GM18870 (cell line): ENCODE measurements at regions not wholly inside any gene's neighbourhood (a gene's known extent, or its start where the extent isn't known, plus 50 kb on each side); places are given as distances from the start of the nearest gene placed in this dataset.

Experiments used
- ATAC-seq: cut with Tn5 transposase; IDR thresholded peaks from one replicate; pipeline ENCODE4 v1.9.1; 2021; ENCODE audit warnings: moderate library complexity; ENCODE audit not compliant: unreplicated experiment

DNA sequence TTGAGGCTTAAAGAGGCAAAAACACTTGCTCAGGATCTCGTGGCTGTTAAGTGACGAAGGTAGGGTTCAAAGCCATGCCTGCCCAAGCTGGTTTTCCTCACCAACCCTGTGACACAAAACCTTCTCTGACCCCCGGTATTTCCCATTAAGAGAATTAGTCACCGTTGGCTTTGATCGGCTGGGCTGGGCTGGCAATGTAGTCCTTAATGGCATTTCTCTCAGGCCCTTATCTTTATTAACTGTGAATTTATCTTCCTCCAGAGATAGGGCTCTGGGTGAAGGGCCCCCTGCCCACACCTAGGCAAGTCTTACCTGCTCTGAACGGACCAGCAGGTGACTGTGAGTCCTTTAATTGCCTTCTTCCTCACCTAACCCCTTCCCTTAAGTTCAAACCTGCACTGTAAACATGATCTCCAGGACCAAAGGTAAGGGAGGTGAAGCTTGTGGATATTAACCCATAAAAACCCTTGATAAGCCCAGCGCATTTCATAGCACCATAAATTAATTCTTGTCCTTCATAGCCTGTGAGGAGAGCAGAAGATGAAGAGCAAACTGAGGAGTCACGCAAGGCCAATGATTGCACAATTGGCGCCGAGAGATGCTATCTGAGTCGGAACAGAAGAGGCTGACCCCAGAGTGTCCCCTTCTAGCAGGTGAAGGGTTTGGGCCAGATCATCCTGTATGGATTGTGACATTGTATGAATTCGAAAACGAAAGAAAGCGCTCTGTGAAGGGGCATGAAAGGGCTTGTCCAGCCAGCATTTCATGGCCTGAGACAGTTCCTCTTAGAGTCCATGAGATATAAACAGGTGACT, 790.8 kb upstream of the TBX3 start:
- ATAC-seq = no peak

DNA sequence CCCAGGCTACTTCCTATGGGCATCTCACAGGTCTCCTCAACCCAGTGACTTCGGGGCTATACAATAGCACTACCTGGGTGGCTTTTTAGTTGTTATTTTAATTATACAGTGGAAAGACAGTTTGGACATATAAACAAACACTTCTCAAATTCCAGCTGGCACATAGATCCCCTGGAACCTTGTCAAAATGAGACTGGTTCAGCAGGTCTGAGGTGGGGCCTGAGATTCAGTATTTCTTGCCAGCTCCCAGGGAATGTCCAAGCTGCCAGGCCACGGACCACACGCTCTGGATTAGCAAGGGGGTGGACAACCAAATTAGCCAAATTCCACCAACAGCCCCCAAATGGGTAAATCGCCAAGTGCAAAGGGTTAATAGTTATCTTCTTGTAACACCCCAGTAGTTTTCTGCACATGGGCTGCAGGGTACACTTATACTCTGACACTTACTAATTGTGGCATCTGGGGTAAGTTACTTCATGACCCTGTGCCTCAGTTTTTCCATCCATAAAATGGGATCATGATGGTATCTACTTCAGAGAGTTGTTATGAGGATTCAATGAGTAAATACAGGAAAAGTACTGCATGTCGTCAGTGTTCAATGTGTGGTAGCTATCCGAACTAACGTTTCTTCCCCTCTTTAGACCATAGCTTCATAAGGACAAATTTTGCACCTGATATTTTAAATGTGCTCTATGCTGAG, 789.4 kb upstream of the TBX3 start:
- ATAC-seq = no peak

DNA sequence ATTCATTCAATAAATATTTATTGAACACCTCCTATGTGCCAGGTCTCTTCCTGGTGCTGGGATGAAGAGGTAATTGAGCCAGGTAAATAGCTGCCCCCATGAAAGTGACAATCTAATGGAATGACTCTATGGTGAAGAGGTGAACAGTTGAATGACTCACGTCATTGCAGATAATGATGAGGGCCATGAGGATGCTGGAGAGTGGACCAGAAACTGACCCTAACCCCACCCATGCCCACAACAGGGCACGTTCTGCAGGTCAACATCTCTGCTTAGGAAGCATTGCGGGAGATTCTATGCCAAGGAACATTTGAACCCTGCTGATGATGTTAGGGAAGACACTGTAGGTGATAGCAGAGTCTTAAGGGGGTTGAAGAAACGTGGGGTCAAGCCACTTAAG, 788.9 kb upstream of the TBX3 start:
- no peak for ATAC-seq

DNA sequence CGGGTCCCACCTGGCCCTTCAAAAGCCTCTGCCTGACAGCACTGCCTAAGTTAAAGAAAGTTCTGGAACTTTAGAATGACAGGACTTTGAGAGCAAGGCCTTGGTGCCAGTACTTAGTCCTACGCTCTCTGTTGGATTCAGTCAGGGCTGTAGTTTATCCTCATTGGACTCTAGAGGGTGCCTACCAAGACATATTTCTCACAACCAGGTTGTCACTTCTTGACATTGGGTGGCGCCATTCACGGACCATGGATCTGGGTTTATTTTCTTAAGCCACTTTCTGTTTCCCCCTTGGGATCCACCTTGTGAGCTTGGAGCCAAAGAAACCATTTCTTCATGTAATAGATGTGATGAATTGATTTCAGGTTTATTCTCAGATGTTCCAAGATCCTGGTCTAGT, 787.0 kb upstream of the TBX3 start:
- ATAC-seq = no peak

DNA sequence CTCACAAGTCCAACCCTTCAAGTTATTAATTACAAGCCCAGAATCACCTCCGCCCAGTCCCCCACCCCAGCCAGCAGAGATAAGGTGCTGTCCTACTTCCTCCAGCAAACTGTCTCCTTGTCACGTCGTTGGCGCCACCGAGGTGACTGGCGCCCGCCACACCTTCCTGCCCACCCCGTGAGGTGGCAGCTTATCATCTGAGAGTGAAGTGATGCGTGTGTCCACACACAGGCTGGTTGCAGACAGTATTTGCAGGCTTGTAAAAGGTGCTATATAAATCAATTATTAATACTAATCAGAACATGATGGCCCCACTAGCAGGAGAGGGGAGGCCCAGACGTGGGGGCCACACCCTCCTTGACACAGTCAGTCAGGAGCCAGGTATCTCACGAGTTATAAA, 786.6 kb upstream of the TBX3 start:
- ATAC-seq = no peak

DNA sequence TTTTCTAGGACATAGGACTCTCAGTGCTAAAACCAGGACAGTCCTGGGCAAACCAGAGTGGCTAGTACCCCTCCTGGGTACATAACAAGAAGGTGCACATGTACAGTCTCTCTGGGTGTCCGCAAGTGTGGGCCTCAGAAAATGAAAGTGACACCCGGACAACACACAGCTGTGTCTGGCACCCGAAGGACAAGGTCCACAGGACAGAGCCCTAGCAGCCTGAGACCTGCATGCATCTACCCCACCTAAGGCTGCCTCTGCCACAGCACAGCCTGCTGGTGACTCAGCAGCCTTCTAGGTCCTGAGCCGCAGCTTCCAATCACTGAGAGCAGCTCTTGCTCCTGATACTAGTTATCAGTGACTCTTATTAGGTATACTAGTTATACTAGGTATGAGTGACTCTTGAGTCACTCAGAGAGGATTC, 784.1 kb upstream of the TBX3 start:
- ATAC-seq = no peak

DNA sequence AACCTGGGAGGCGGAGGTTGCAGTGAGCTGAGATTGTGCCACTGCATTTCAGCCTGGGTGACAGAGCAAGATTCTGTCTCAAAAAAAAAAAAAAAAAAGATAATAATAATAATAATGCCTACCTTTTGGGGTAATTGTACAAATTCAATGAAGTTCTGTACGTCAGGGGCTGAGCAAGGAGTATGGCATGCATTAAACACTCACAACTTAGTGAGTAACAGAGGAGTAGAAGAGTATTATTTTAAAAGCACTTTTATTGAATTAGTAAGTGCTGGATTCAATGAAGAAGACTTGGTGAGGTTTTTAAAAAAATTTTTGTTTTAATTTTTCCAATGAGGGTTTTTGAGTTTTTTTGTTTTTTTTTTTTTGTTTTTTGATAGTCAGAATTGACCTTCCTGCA, 783.6 kb upstream of the TBX3 start:
- ATAC-seq = no peak

DNA sequence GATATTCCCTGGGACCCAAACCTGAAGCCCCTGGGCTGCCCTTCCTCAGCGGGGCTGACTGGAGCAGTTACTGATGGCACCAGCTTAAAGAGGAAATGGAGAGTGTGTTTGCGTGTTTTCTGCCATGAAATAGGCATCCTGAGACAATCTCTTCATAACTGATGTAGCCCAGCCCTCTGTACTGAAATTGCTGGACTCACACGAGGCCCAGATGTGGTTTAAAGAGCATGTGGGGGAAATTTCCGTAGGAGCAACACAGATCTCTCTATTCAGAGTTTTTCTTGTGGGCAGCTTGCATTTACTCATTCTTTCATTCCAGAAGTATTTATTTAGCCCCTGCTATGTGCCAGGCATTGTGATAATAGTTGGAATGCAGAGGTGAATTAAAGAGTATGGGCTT, 782.1 kb upstream of the TBX3 start:
- no peak for ATAC-seq

DNA sequence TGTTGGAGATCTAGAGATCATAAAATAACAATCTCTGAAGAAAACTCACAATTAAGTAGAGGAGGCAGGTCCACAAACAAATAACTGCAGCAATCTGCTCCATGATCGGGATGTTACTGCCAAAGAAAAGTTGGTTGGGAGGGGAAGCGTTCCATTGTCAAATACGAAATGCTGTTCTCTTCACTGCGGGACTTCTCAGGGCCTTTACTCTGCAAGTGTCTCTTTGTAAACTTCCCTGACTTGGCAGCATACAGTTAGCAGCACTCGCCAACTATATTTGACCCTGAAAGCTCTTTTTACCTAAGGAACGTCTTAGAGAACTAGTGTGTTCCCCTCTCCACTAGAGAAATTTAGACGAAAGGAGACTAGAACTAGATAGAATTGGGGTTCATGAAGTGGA, 780.7 kb upstream of the TBX3 start:
- ATAC-seq = no peak

DNA sequence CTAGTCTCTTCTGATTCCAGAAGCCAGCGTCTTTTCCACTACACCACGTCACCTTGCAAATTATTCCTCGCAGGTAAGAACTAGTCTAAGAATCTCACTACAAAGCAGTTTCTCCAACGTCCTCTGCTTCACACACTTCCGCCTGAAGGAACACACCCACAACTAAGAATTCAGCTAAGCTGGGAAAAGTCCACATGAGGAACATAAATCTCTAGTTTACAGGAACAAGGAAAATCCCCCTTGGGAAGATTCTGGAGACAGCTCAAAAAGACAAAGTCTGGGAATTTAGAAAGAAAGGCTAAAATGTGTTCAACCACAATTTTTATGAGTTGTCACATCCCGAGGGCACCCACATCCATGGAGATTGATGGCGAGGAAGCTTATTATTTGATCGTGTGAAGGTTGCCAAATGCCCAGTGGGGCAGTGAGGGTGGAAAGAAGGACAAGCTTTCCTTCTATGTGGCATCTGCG, 780.2 kb upstream of the TBX3 start:
- ATAC-seq = no peak

DNA sequence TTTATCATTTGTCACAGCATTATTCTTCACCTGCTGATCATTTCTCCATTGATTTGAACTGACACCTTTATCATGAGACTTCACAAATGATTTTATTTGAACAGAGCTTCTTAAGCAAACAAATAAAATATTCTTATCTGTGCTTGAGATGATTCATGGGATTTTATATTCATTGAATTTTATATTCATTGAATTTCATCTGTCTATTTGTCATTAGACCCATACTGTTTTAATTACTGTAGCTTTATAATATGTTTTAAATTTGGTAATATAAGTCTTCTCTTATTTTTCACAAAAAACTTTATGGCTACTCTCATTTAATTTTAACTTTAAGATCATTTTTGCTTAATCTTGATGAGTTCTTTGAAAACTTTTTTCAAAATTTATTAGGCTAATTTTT, 777.4 kb upstream of the TBX3 start:
- no peak for ATAC-seq

DNA sequence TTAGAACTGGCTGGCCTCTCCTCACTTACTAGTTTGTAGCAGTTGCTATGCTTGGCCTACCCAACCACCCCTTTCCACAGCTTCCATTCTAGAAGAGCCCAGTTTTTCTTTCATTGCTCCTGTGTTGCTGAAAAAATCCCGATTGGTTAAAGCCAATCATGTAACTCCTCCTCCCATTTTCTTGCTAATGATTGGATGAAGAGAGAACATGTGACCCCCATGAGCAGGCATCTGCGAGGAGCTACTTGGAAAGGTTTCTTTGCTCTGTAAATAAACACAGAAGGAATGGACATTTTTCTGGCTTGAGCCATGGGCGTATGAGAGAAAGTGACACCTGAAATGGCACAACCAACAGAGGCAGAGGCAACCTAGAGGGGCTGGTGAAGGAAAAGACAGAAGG, 773.8 kb upstream of the TBX3 start:
- no peak for ATAC-seq

DNA sequence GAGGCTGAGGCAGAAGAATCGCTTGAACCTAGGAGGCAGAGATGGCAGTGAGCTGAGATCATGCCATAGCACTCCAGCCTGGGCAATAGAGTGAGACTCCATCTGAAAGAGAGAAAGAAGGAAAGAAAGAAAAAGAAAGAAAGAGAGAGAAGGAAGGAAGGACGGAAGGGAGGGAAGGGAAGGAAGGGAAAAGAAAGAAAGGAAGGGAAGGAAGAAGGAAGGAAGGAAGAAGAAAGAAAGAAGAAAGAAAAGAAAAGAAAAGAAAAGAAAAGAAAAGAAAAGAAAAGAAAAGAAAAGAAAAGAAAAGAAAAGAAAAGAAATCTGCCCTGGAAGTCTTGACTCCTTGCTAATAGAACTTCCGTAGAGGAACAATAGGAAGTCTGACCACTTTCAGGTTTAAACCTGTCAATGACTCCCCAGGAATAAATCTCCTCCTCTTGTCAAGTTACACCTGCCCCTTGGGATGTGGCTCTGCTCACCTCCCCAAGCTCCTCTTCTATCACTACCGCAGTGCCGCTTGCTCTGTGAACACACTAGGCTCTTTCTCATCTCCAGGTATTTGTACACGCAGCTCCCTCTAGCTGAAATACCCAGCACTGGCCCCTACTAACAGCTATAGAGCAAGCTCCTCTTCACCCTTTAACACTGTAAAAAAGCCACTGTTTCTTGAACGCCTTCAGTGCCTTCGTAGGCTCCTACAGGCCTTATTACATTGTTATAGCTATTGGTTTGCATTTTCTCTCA, 773.1 kb upstream of the TBX3 start:
- ATAC-seq = no peak

DNA sequence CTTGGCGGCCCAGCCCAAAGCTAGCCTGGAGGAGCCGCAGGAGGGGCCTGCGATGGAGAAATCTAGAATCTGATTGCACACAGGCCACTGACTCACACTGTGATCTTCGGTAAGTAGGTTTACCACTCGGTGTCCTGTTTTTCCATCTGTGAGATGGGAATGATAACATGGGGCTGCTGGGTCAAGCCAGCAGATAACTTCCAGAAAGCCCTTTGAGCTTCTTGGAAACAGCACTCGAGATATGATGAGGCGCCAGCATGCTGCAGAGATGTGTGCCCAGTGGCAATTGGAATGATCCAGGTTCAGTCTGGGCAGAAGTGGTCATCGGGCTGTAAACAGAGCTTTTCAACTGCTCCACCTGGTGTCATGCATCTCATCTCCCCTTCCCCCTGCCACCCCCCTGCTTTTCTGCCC, 771.3 kb upstream of the TBX3 start:
- no peak for ATAC-seq

DNA sequence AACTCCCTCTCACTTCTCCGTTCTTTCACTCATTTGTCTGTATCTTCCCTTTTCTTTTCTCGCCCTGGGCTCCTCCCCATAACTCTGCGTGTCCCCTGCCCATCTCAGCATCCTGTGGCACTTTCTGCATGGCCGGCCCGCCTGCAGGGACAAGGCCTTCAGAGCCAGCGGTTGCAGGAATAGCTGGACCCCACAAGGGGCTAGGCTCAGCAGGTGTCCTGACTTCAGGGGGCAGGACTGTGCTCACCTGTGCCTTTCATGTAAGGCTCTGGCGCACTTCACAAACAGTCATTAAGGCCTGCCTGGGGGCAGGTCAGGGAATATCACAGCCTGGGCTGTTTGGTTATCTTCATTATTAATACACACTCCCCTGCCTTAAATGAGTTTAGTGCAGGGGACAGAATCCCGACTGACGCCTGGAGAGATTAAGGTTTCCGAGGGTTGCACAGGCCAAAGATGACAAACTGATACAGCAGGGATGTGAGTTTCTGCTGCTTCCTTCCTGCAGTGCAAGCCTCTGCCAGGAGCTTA, 768.8 kb upstream of the TBX3 start:
- no peak for ATAC-seq

DNA sequence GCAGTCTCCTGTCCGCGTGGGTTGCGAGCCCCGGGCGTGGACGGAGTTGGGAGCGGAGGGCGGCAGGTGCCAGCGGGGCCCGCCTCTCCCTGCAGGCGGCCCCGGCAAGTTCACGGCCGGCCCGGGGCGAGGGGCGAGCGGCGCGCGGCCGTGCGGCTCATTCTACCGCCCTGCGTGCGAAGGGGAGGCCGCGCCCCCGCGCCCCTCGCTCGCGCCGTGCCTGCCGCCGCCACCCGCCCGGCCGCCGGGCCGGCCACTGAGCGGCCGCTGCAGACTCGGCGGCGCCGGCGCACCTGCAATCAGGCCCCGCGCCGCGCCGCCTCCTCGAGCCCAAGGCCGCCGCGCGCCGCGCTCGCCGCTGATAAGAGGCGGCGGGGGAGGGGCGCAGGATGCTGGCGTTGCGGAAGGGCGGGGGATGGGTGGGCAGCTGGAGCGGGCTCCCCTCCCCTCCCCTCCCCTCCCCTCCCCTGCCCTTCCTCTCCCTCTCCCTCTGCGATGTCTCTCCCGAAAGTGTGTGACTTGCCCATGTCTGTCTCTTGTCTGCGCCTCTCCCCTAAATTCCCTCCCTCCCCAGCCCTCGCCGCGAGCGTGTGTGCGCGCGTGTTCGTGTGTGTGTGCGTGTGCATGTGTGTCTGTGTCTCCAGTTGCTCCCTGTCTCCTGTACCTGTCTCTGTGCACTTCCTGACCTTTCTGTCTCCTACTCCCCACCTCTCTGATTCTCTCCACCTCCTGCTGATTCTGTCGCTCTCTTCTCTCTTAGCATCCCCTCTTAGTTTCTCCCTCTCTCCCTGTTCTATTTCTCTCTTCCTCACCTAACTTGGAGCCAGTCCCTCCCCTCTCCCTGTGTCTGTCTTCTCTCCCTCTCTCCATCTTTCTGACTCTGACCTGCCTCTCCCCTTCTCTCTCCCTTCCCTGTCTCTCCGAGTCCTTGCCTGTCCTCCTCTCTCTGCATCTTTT, 768.1 kb upstream of the TBX3 start:
- no peak for ATAC-seq

DNA sequence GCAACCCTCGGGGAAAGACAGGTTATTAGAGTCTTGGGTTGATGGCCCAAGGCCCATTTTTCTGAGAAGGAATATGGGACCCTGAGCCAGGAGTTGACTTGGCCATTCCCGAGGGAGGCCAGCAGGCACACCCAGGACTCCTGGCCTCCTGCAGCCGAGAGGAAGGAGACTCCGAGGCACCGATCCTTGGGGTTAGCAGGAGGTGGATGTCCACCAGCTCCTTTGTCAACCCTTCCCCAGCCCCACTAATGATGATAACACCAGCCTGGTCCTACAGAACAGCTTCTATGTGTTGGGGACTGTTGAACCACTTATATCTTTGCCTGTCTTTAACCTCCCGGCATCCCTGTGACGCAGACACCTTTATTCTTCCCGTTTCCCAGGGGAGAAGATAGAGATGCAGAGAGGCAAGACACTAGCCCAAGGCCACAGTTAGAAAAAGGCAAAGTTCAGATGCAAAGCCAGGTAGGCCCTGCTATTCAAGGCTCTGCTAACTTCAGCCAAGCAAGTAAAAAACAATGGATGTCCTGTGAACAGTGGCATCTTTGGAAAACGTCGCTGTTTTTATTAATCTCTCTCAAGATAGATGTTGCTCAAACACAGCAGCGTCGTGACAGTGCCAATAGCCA, 767.3 kb upstream of the TBX3 start:
- no peak for ATAC-seq

DNA sequence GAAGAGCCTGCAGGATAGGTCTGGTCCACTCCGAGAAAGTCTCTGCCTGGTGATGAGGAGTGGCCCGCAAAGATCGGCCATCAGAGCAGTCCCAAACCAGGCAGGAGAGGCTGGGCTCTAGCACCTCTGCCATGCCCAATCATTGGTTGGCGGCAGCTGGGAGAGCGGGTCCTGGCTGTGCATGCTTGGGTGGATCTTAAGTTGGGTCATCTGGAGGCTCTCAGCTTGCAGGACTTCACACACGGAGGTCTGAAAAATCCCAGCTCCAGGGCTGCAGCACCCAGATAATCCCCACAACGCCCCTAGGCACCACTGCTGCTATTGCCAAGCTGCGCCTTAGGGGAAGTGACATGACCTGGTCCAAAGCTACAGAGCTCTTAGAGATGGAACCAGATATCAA, 766.7 kb upstream of the TBX3 start:
- ATAC-seq = no peak

DNA sequence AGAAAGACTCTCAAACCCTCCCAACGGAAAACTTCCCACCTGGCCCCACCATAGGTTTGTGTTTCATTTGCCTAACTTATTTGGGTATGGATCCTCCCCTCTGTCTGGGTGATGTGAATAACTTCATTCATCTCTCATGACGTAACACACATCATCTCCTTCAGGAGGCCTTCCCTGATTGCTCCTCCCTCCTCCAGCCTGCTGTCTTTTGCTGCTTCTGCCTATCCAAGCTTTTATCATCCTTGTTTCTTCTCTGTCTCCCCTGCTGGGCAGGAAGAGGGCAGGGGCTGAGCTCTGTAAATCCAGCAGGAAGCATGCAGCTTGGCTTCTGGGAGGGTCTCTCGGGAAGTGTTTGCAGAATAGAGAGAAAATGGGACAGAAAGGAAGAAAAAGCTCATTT, 766.0 kb upstream of the TBX3 start:
- no peak for ATAC-seq

DNA sequence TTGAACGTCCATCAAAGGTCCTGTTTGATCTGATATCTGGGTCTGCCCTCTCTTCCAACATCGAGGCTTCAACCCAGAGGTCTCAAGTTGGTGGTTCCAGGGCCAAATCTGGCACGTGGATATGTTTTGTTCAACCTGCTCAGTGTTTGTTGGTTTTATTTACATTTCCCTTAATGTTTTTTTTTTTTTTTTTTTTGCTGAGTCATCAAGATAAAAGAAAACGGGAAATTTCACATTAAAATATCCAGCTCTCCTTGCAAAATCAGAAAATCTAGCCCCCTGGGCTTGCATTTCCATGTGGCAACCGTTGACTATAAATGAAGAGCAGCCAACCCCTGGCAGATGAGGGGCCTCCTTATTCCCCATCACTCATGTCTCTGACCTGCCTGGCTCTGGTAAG, 765.6 kb upstream of the TBX3 start:
- no peak for ATAC-seq
